ENCODE measurements at regions not wholly inside any gene's neighbourhood (a gene's known extent, or its start where the extent isn't known, plus 50 kb on each side); places are given as distances from the start of the nearest gene placed in this dataset.

- H3K4me1 Mint-ChIP-seq (ENCODE audit: low read depth): no peaks in the 10 kb centered on the region
- no peak for DNase-seq (ENCODE audit: low spot score)
- H3K27ac Mint-ChIP-seq: no peak overlapping the region
- no peaks in the 10 kb centered on the region for H3K36me3 Mint-ChIP-seq (ENCODE audit: low read depth)
- no peak overlapping the region for H3K4me3 Mint-ChIP-seq
- H3K27me3 Mint-ChIP-seq (ENCODE audit: low read depth): no peaks in the 10 kb centered on the region
- peaks cover 39% of the 10 kb centered on the region for H3K9me3 Mint-ChIP-seq
These were observed 249.0 kb upstream of the CNTN5 start for GRCh38 chr11:98771791-98772190.

GRCh38 chr11:98772893-98773292 is 247.9 kb upstream of the CNTN5 start:
- H3K4me1 Mint-ChIP-seq (ENCODE audit: low read depth): no peaks in the 10 kb centered on the region
- no peak overlapping the region for H3K4me3 Mint-ChIP-seq
- H3K36me3 Mint-ChIP-seq (ENCODE audit: low read depth): no peaks in the 10 kb centered on the region
- peaks cover 35% of the 10 kb centered on the region for H3K9me3 Mint-ChIP-seq
- DNase-seq (ENCODE audit: low spot score): no peak
- H3K27me3 Mint-ChIP-seq (ENCODE audit: low read depth): no peaks in the 10 kb centered on the region
- H3K27ac Mint-ChIP-seq: no peak overlapping the region

- H3K4me1 Mint-ChIP-seq (ENCODE audit: low read depth): no peaks in the 10 kb centered on the region
- no peaks in the 10 kb centered on the region for H3K27me3 Mint-ChIP-seq (ENCODE audit: low read depth)
- H3K4me3 Mint-ChIP-seq: no peak overlapping the region
- DNase-seq (ENCODE audit: low spot score): no peak
- H3K9me3 Mint-ChIP-seq: peaks cover 14% of the 10 kb centered on the region
- H3K36me3 Mint-ChIP-seq (ENCODE audit: low read depth): no peaks in the 10 kb centered on the region
- no peak overlapping the region for H3K27ac Mint-ChIP-seq
These were observed 227.5 kb upstream of the CNTN5 start for GRCh38 chr11:98793276-98793675.

GRCh38 chr11:98798333-98798732 is 222.4 kb upstream of the CNTN5 start:
- Mint-ChIP-seq H3K4me1 (ENCODE audit: low read depth) (no peaks in the 10 kb centered on the region), H3K27me3 (ENCODE audit: low read depth) (no peaks in the 10 kb centered on the region), H3K27ac (no peak overlapping the region), H3K4me3 (no peak overlapping the region), H3K9me3 (peaks cover 22% of the 10 kb centered on the region), H3K36me3 (ENCODE audit: low read depth) (no peaks in the 10 kb centered on the region)
- DNase-seq (ENCODE audit: low spot score): no peak

- DNase-seq (ENCODE audit: low spot score): no peak
- H3K4me3 Mint-ChIP-seq: no peak overlapping the region
- no peaks in the 10 kb centered on the region for H3K4me1 Mint-ChIP-seq (ENCODE audit: low read depth)
- H3K27me3 Mint-ChIP-seq (ENCODE audit: low read depth): no peaks in the 10 kb centered on the region
- no peak overlapping the region for H3K27ac Mint-ChIP-seq
- peaks cover 28% of the 10 kb centered on the region for H3K9me3 Mint-ChIP-seq
- H3K36me3 Mint-ChIP-seq (ENCODE audit: low read depth): no peaks in the 10 kb centered on the region
These were observed 220.1 kb upstream of the CNTN5 start for GRCh38 chr11:98800696-98801095.

- Mint-ChIP-seq H3K9me3 (peaks cover 46% of the 10 kb centered on the region), H3K27me3 (ENCODE audit: low read depth) (no peaks in the 10 kb centered on the region), H3K4me1 (ENCODE audit: low read depth) (no peaks in the 10 kb centered on the region), H3K4me3 (no peak overlapping the region), H3K36me3 (ENCODE audit: low read depth) (no peaks in the 10 kb centered on the region), H3K27ac (no peak overlapping the region)
- DNase-seq (ENCODE audit: low spot score): no peak
These were observed 191.6 kb upstream of the CNTN5 start for GRCh38 chr11:98828986-98829708.

- Mint-ChIP-seq H3K27me3 (ENCODE audit: low read depth) (no peaks in the 10 kb centered on the region), H3K4me3 (no peak overlapping the region), H3K27ac (no peak overlapping the region), H3K4me1 (ENCODE audit: low read depth) (no peaks in the 10 kb centered on the region), H3K9me3 (peaks cover 53% of the 10 kb centered on the region), H3K36me3 (ENCODE audit: low read depth) (no peaks in the 10 kb centered on the region)
- DNase-seq (ENCODE audit: low spot score): no peak
These were observed 190.8 kb upstream of the CNTN5 start for GRCh38 chr11:98829971-98830370.

GRCh38 chr11:98834776-98835175 is 186.0 kb upstream of the CNTN5 start:
- H3K36me3 Mint-ChIP-seq (ENCODE audit: low read depth): no peaks in the 10 kb centered on the region
- DNase-seq (ENCODE audit: low spot score): no peak

GRCh38 chr11:98835335-98835734 is 185.4 kb upstream of the CNTN5 start:
- Mint-ChIP-seq H3K4me3 (no peak overlapping the region), H3K9me3 (peaks cover 37% of the 10 kb centered on the region)
- DNase-seq (ENCODE audit: low spot score): no peak

More at GRCh38 chr11:98834776-98835175, 186.0 kb upstream of the CNTN5 start:
- Mint-ChIP-seq H3K27me3 (ENCODE audit: low read depth) (no peaks in the 10 kb centered on the region), H3K27ac (no peak overlapping the region), H3K9me3 (peaks cover 37% of the 10 kb centered on the region), H3K4me3 (no peak overlapping the region), H3K4me1 (ENCODE audit: low read depth) (no peaks in the 10 kb centered on the region)

GRCh38 chr11:98836156-98836555 is 184.6 kb upstream of the CNTN5 start:
- Mint-ChIP-seq H3K27me3 (ENCODE audit: low read depth) (no peaks in the 10 kb centered on the region), H3K36me3 (ENCODE audit: low read depth) (no peaks in the 10 kb centered on the region), H3K9me3 (peaks cover 35% of the 10 kb centered on the region), H3K4me1 (ENCODE audit: low read depth) (no peaks in the 10 kb centered on the region), H3K4me3 (no peak overlapping the region), H3K27ac (no peak overlapping the region)
- DNase-seq (ENCODE audit: low spot score): no peak

More at GRCh38 chr11:98835335-98835734, 185.4 kb upstream of the CNTN5 start:
- Mint-ChIP-seq H3K27me3 (ENCODE audit: low read depth) (no peaks in the 10 kb centered on the region), H3K36me3 (ENCODE audit: low read depth) (no peaks in the 10 kb centered on the region), H3K27ac (no peak overlapping the region), H3K4me1 (ENCODE audit: low read depth) (no peaks in the 10 kb centered on the region)

GRCh38 chr11:98842187-98842586 is 178.6 kb upstream of the CNTN5 start:
- DNase-seq (ENCODE audit: low spot score): no peak
- Mint-ChIP-seq H3K36me3 (ENCODE audit: low read depth) (no peaks in the 10 kb centered on the region), H3K27me3 (ENCODE audit: low read depth) (no peaks in the 10 kb centered on the region)

GRCh38 chr11:98862169-98862568 is 158.6 kb upstream of the CNTN5 start:
- no peaks in the 10 kb centered on the region for H3K27me3 Mint-ChIP-seq (ENCODE audit: low read depth)
- H3K36me3 Mint-ChIP-seq (ENCODE audit: low read depth): no peaks in the 10 kb centered on the region
- peaks cover 30% of the 10 kb centered on the region for H3K9me3 Mint-ChIP-seq
- DNase-seq (ENCODE audit: low spot score): no peak
- H3K4me1 Mint-ChIP-seq (ENCODE audit: low read depth): no peaks in the 10 kb centered on the region
- no peak overlapping the region for H3K27ac Mint-ChIP-seq
- H3K4me3 Mint-ChIP-seq: no peak overlapping the region

More at GRCh38 chr11:98842187-98842586, 178.6 kb upstream of the CNTN5 start:
- Mint-ChIP-seq H3K4me1 (ENCODE audit: low read depth) (no peaks in the 10 kb centered on the region), H3K9me3 (peaks cover 40% of the 10 kb centered on the region), H3K4me3 (no peak overlapping the region), H3K27ac (no peak overlapping the region)

GRCh38 chr11:98871690-98872089 is 149.1 kb upstream of the CNTN5 start:
- Mint-ChIP-seq H3K9me3 (peaks cover 20% of the 10 kb centered on the region), H3K4me3 (no peak overlapping the region), H3K36me3 (ENCODE audit: low read depth) (no peaks in the 10 kb centered on the region), H3K27me3 (ENCODE audit: low read depth) (no peaks in the 10 kb centered on the region), H3K4me1 (ENCODE audit: low read depth) (no peaks in the 10 kb centered on the region), H3K27ac (no peak overlapping the region)
- no peak for DNase-seq (ENCODE audit: low spot score)

- peaks cover 34% of the 10 kb centered on the region for H3K9me3 Mint-ChIP-seq
- H3K27ac Mint-ChIP-seq: no peak overlapping the region
- H3K36me3 Mint-ChIP-seq (ENCODE audit: low read depth): no peaks in the 10 kb centered on the region
- no peak for DNase-seq (ENCODE audit: low spot score)
- H3K4me3 Mint-ChIP-seq: no peak overlapping the region
- no peaks in the 10 kb centered on the region for H3K4me1 Mint-ChIP-seq (ENCODE audit: low read depth)
- no peaks in the 10 kb centered on the region for H3K27me3 Mint-ChIP-seq (ENCODE audit: low read depth)
These were observed 146.7 kb upstream of the CNTN5 start for GRCh38 chr11:98874050-98874449.

GRCh38 chr11:98895936-98896335 is 124.8 kb upstream of the CNTN5 start:
- DNase-seq (ENCODE audit: low spot score): no peak
- Mint-ChIP-seq H3K4me3 (no peak overlapping the region), H3K4me1 (ENCODE audit: low read depth) (no peaks in the 10 kb centered on the region), H3K9me3 (peaks cover 43% of the 10 kb centered on the region), H3K27me3 (ENCODE audit: low read depth) (no peaks in the 10 kb centered on the region), H3K36me3 (ENCODE audit: low read depth) (no peaks in the 10 kb centered on the region), H3K27ac (no peak overlapping the region)

Measured in T-helper 2 cell treated with Interferon-gamma antibody and Interleukin-4, amounts not matched to agents 5 μg/mL and 100 μg/mL, for 36 hours (primary cell).